ENCODE measurements at regions not wholly inside any gene's neighbourhood (a gene's known extent, or its start where the extent isn't known, plus 50 kb on each side); places are given as distances from the start of the nearest gene placed in this dataset.

DNA sequence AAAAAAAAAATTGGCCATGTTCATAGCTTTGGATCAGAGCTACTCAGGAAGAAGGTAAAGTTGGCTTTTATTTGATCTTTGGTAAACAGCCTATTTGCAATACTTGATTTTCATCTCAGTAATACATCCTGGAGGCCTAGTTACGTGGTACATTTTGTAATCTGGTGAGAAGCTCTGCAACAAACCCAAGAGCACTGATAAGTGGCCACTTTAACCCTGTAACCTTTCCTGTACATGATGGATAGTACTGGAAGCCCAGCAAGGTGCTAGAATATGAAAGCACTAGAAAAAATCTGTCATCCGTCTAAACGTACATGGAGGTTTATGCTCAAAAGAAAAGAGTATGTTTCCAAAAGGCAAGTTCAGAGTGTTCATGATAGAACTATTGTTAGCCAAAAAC lies 88.3 kb upstream of the BMP2K start:
- TF ChIP-seq POLR2A (IDR thresholded peaks at IDR 0.05; ENCODE audit: low read length) (no peak), GATA1 (IDR thresholded peaks at IDR 0.05; ENCODE audit: low read depth, low read length) (no peak)
